Keratinocyte (primary cell): ENCODE measurements at regions not wholly inside any gene's neighbourhood (a gene's known extent, or its start where the extent isn't known, plus 50 kb on each side); places are given as distances from the start of the nearest gene placed in this dataset.

Experiments used
- EZH2 ChIP-seq: IDR thresholded peaks from one replicate; pipeline ENCODE4 v1.6.1; 2012; ENCODE audit warnings: inconsistent platforms, mild to moderate bottlenecking, low read length, moderate library complexity
- TF ChIP-seq, protein P1 (sequence below), 3 experiments: IDR thresholded peaks in 1 of 3; conservative IDR thresholded peaks in 1 of 3; optimal IDR thresholded peaks in 1 of 3; 2 replicates in 2 of 3; 3 replicates in 1 of 3; pipeline versions ENCODE3 to v1.5.1; 2011; ENCODE audit warnings: low read length in 3 of 3, mild to moderate bottlenecking in 3 of 3, moderate library complexity in 2 of 3, control low read depth in 1 of 3, inconsistent platforms in 1 of 3; ENCODE audit not compliant: insufficient read depth in 2 of 3; ENCODE audit errors: extremely low read depth in 1 of 3

DNA sequence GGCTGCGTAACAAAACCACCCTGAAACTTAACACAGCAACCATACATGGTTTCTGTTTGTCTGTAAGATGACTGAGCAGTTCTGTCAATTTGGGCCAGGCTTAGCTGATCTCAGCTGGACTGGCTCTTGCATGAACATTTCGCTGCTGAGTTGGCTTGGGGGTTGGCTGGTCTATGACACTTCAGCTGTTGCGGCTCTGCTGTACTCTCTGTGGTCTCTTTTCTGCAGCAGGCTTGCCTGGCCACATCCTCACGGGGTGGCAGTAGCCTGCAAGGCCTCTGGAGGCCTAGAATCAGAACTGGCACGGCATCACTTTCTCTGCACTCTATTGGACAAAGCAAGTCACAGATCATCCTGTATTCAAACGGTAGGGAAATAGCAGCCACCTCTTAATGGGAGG, 216.2 kb downstream of the BCL11B start:
- TF ChIP-seq EZH2 = no peak
- TF ChIP-seq, protein P1, sequence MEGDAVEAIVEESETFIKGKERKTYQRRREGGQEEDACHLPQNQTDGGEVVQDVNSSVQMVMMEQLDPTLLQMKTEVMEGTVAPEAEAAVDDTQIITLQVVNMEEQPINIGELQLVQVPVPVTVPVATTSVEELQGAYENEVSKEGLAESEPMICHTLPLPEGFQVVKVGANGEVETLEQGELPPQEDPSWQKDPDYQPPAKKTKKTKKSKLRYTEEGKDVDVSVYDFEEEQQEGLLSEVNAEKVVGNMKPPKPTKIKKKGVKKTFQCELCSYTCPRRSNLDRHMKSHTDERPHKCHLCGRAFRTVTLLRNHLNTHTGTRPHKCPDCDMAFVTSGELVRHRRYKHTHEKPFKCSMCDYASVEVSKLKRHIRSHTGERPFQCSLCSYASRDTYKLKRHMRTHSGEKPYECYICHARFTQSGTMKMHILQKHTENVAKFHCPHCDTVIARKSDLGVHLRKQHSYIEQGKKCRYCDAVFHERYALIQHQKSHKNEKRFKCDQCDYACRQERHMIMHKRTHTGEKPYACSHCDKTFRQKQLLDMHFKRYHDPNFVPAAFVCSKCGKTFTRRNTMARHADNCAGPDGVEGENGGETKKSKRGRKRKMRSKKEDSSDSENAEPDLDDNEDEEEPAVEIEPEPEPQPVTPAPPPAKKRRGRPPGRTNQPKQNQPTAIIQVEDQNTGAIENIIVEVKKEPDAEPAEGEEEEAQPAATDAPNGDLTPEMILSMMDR (optimal IDR thresholded peaks at IDR 0.05 in 1 of 3, IDR thresholded peaks at IDR 0.05 in 1 of 3, conservative IDR thresholded peaks at IDR 0.05 in 1 of 3; ENCODE audit: extremely low read depth in 1 of 3, insufficient read depth in 2 of 3, low read length in 3 of 3) = no peak
